ENCODE measurements at regions not wholly inside any gene's neighbourhood (a gene's known extent, or its start where the extent isn't known, plus 50 kb on each side); places are given as distances from the start of the nearest gene placed in this dataset.
"Not testable (repeated sequence)": the region's sequence is repeated elsewhere in the genome, so short reads cannot be mapped to it uniquely, and the experiment has no call there.

DNA sequence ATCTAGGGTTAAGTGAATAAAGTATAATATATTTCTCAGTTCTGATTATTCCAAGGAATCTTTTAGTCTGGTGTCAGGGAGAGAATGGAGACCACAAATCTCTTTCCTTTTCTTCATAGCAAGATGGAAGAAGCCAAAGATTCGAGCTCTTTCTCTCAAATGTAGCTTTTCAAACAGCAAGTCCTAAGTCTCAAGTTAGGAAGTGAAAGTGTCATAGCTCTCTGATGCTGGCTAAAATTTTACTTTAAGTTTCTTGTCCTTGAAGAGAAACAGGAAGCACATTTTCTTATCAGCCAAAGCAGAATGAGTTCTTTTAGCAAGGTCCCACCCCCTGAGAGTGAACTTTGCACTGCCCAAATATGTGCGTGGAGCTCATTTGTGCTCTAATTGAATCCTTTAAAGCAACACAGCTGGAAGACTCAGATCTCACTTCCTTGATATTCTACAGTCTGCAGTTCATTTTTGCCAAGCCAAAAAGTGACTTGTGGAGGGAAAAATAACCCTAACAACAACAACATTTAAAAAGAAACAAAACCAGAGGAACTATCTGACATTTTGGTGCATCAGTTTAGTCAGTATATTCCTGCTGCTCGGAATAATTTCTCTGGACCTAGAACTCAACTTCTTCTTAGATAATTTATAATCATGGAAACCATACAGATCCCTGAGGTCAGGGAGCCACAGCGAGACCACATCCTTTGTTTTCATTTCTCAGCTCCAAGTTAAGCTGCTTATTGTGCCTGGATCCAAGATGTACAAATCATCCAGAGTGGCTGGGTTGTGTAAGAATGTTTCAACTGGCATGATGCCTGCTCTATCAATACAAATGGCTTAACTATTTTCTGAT lies 238.7 kb upstream of the P2RY1 start (continued):
- TF ChIP-seq BCLAF1 (IDR thresholded peaks at IDR 0.05) (no peak), NFXL1 (IDR thresholded peaks at IDR 0.05; ENCODE audit: borderline replicate concordance) (no peak), CBX5 (IDR thresholded peaks at IDR 0.05; ENCODE audit: low read depth) (0 out of 2 replicates have a peak, but pooled peaks have one; percentile 79), SPI1 (IDR thresholded peaks at IDR 0.05; ENCODE audit: borderline replicate concordance, insufficient read depth, low read depth, low read length) (peak; percentile 90), USF2 (IDR thresholded peaks at IDR 0.05; ENCODE audit: borderline replicate concordance, low read depth, low read length) (no peak), EED (IDR thresholded peaks at IDR 0.05; ENCODE audit: low read depth) (no peak), ZNF24 (IDR thresholded peaks at IDR 0.05) (peak; percentile 77), SMAD1 (IDR thresholded peaks at IDR 0.05; ENCODE audit: low read depth, partially characterized antibody) (no peak), POU2F2 (IDR thresholded peaks at IDR 0.05; ENCODE audit: borderline replicate concordance, low read depth, low read length) (no peak), RBBP5 (conservative IDR thresholded peaks at IDR 0.05) (no peak), IKZF2 (IDR thresholded peaks at IDR 0.05) (peak; percentile 71 to 76)
- TF ChIP-seq, protein P1, sequence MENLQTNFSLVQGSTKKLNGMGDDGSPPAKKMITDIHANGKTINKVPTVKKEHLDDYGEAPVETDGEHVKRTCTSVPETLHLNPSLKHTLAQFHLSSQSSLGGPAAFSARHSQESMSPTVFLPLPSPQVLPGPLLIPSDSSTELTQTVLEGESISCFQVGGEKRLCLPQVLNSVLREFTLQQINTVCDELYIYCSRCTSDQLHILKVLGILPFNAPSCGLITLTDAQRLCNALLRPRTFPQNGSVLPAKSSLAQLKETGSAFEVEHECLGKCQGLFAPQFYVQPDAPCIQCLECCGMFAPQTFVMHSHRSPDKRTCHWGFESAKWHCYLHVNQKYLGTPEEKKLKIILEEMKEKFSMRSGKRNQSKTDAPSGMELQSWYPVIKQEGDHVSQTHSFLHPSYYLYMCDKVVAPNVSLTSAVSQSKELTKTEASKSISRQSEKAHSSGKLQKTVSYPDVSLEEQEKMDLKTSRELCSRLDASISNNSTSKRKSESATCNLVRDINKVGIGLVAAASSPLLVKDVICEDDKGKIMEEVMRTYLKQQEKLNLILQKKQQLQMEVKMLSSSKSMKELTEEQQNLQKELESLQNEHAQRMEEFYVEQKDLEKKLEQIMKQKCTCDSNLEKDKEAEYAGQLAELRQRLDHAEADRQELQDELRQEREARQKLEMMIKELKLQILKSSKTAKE (IDR thresholded peaks at IDR 0.05; ENCODE audit: low read depth, poor library complexity, severe bottlenecking), result peak; percentile 13

- BruUV-seq (replicated peaks); H3K79me2 ChIP-seq (ENCODE audit: control insufficient read depth, insufficient read depth, low read length); H4K20me1 ChIP-seq (ENCODE audit: control insufficient read depth, insufficient read depth); H3K27me3 ChIP-seq (replicated peaks in 1 of 2; ENCODE audit: control insufficient read depth in 2 of 2, insufficient read depth in 2 of 2, low read length in 1 of 2); H3K9me3 ChIP-seq (replicated peaks; ENCODE audit: control insufficient read depth, insufficient read depth, low read length); H3K9ac ChIP-seq (ENCODE audit: control insufficient read depth, insufficient read depth, low read length); in situ Hi-C loops (cut with MboI); intact Hi-C loops (cut with micrococcal nuclease; ENCODE audit: unreplicated experiment); H3K4me3 ChIP-seq; DNase-seq (ENCODE audit: low read depth, low spot score); H3K36me3 ChIP-seq (ENCODE audit: control insufficient read depth in 2 of 2, insufficient read depth in 2 of 2, low read length in 1 of 2); ATAC-seq; FAIRE-seq; H3K4me1 ChIP-seq (ENCODE audit: control insufficient read depth, insufficient read depth, low read length): not testable (repeated sequence)
- peak overlapping the region; percentile 16 for H3K27ac ChIP-seq (ENCODE audit: control insufficient read depth, insufficient read depth)
- WGBS (ENCODE audit: insufficient coverage, insufficient replicate concordance, low lambda C conversion rate, missing lambda C conversion rate), result 100% methylated on average over 1 of the region's 1 CpG
- peak overlapping the region; percentile 68 for H2AFZ ChIP-seq (ENCODE audit: control insufficient read depth, low read depth, low read length)
- RAD21 ChIA-PET (ENCODE audit: unreplicated experiment), result interaction anchor here (0.8 to 1.8 kb wide), 7 partner anchors 30 to 398 kb away, joined by 3 to 7 read pairs (median 4); no protein-coding TSS in a partner anchor
- SMC1A ChIA-PET (ENCODE audit: uncharacterized antibody, unreplicated experiment), result interaction anchor here (0.7 to 2.7 kb wide), 20 partner anchors 8 to 706 kb away, joined by 3 to 32 read pairs (median 4); no protein-coding TSS in a partner anchor
- peak overlapping the region; percentile 61; the same call in 1 of the 2 replicates for H3K4me2 ChIP-seq (ENCODE audit: control insufficient read depth, insufficient read depth)
- POLR2A ChIA-PET, result interaction anchor here (0.8 to 1.5 kb wide), 4 partner anchors 10 to 164 kb away, joined by 3 to 7 read pairs (median 3); no protein-coding TSS in a partner anchor
- CTCF ChIA-PET, result interaction anchor here (1.1 to 2.4 kb wide), 5 partner anchors 10 to 413 kb away, joined by 3 to 31 read pairs (median 3); no protein-coding TSS in a partner anchor
These were observed 238.1 kb upstream of the P2RY1 start for GRCh38 chr3:152596832-152597231.
